Retina (tissue), 1 donor: ENCODE measurements at regions not wholly inside any gene's neighbourhood (a gene's known extent, or its start where the extent isn't known, plus 50 kb on each side); places are given as distances from the start of the nearest gene placed in this dataset.

ENCODE experiments used
- DNase-seq: peaks from one replicate; pipeline ENCODE4 v3.0.0-alpha.2; 2016

- DNase-seq = no peak
Measured at GRCh38 chr15:85943151-85943550, 136.5 kb upstream of the AGBL1 start.

- no peak for DNase-seq
Measured at GRCh38 chr15:85943791-85944190, 135.9 kb upstream of the AGBL1 start.

GRCh38 chr15:85947021-85947420, 132.7 kb upstream of the AGBL1 start:
- DNase-seq = no peak

- no peak for DNase-seq
Measured at GRCh38 chr15:85947936-85948335, 131.7 kb upstream of the AGBL1 start.

- no peak for DNase-seq
Measured at GRCh38 chr15:85950101-85950500, 129.6 kb upstream of the AGBL1 start.

- DNase-seq = no peak
Measured at GRCh38 chr15:85954586-85954985, 125.1 kb upstream of the AGBL1 start.

- no peak for DNase-seq
Measured at GRCh38 chr15:85955501-85956391, 123.9 kb upstream of the AGBL1 start.

- no peak for DNase-seq
Measured at GRCh38 chr15:85956532-85957275, 123.0 kb upstream of the AGBL1 start.

GRCh38 chr15:85959611-85960010, 120.1 kb upstream of the AGBL1 start:
- no peak for DNase-seq

GRCh38 chr15:85960381-85960780, 119.3 kb upstream of the AGBL1 start:
- no peak for DNase-seq

- no peak for DNase-seq
Measured at GRCh38 chr15:85961821-85962220, 117.8 kb upstream of the AGBL1 start.

- DNase-seq = no peak
Measured at GRCh38 chr15:85963262-85963760, 116.4 kb upstream of the AGBL1 start.

- no peak for DNase-seq
Measured at GRCh38 chr15:85964471-85964870, 115.2 kb upstream of the AGBL1 start.

GRCh38 chr15:85967553-85967952, 112.1 kb upstream of the AGBL1 start:
- DNase-seq = no peak

- DNase-seq = no peak
Measured at GRCh38 chr15:85972805-85973540, 106.7 kb upstream of the AGBL1 start.

GRCh38 chr15:85973584-85974347, 105.9 kb upstream of the AGBL1 start:
- DNase-seq = no peak

- DNase-seq = no peak
Measured at GRCh38 chr15:85974348-85974705, 105.3 kb upstream of the AGBL1 start.

- no peak for DNase-seq
Measured at GRCh38 chr15:85974742-85975141, 104.9 kb upstream of the AGBL1 start.

GRCh38 chr15:85976102-85976501, 103.6 kb upstream of the AGBL1 start:
- no peak for DNase-seq

GRCh38 chr15:85976986-85977385, 102.7 kb upstream of the AGBL1 start:
- DNase-seq = no peak

GRCh38 chr15:85977586-85977985, 102.1 kb upstream of the AGBL1 start:
- DNase-seq = no peak

- no peak for DNase-seq
Measured at GRCh38 chr15:85979929-85980328, 99.7 kb upstream of the AGBL1 start.

GRCh38 chr15:85980946-85981345, 98.7 kb upstream of the AGBL1 start:
- no peak for DNase-seq
